ENCODE measurements at regions not wholly inside any gene's neighbourhood (a gene's known extent, or its start where the extent isn't known, plus 50 kb on each side); places are given as distances from the start of the nearest gene placed in this dataset.
"Not testable (repeated sequence)": the region's sequence is repeated elsewhere in the genome, so short reads cannot be mapped to it uniquely, and the experiment has no call there.

DNA sequence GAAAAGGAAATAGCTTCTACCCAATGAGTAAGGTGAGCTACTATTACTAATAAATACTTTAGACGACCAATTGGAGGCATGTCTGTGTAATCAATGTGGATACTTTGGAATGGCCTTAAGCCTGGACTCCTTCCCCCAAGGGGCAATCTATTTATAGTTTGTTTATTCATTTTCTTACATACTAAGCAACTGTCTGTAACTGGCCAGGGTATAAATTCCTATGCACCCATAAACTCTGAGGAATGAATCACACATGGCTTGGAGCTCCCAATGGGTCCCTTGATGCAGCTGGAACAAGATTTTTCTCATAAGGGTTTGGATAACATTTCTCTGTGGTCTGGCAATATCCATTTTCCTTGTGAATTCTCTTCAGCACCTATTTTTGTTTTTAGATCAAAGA, 506.8 kb downstream of the EDEM1 start:
- DNase-seq, result no peak
- in situ Hi-C loops (cut with MboI; ENCODE audit: low pct_unique_long_range_greater_than_20kb, low sequenced_read_pairs), result no loop called here

DNA sequence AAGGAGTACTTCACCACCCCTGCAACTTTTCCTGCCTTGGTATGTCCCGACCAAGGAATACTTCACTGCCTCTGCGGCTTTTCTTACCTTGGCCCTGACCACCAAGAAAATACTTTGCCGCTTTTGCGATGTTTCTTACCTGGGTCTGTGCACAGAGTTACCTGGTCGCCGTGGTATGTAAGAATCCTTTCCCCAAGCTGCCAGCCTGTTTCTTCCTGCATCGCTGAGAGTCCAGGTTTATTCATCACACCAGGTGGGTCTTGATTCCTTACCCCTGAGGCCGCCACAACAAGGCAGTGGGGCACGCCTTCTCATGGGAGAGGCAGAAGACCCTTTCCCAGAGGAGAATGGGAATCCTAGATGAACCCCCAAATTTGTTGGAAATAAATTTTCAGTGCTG, 511.3 kb downstream of the EDEM1 start:
- no peak for DNase-seq
- in situ Hi-C loops (cut with MboI; ENCODE audit: low pct_unique_long_range_greater_than_20kb, low sequenced_read_pairs), result no loop called here

DNA sequence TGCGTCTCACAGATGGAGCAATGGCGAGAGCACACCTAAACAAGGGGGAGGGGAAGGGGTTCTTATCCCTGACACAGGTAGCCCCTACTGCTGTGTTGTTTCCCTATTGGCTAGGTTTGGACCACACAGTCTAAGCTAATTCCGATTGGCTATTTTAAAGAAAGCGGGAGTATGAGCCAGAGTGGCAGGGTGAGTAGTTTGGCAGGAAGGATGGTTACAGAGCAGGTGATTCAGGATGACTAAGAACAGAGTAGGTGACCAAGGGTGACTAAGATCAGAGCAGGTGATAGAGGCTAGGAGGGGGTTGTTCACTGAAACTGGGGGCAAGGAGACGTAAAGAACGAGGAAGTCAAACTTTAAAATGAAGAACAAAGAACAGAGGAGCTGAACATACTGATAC, 511.8 kb downstream of the EDEM1 start:
- no peak for DNase-seq
- in situ Hi-C loops (cut with MboI; ENCODE audit: low pct_unique_long_range_greater_than_20kb, low sequenced_read_pairs), result no loop called here

DNA sequence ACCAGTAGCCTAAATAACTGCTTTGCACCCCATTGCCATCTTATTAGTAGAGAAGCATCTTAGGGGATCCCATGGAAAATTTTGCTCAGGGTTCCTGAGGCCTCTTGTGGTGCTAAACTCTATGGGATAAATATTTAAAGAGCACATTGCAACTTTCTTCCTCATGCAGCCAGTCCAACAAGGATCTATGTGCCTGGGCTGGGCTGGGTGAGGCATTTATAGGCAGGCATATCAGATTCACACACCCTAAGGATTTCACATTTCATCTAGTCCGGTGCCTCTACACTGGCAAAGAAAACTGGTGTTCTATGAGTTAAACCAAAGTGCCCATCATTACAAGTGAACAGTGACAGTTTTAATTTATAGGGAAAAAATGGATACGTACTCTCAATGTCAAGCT, 512.3 kb downstream of the EDEM1 start:
- no peak for DNase-seq
- in situ Hi-C loops (cut with MboI; ENCODE audit: low pct_unique_long_range_greater_than_20kb, low sequenced_read_pairs), result no loop called here

DNA sequence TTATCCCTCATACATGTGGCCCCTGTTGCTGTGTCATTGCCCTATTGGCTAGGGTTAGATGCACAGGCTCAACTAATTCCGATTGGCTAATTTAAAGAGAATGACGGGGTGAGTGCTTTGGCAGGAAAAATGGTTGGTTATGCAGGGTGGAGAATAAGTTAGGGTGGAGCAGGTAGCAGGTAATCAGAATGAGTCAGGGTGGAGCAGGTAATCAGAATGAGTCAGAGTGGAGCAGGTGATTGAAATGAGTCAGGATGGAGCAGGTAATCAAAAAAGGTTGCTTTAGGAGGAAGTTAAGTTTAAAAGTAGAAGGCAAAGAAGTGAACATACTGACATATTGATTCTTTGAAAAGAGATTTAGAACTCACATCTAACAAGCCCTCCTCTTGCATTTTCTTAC, 513.5 kb downstream of the EDEM1 start:
- in situ Hi-C loops (cut with MboI; ENCODE audit: low pct_unique_long_range_greater_than_20kb, low sequenced_read_pairs); DNase-seq: not testable (repeated sequence)

DNA sequence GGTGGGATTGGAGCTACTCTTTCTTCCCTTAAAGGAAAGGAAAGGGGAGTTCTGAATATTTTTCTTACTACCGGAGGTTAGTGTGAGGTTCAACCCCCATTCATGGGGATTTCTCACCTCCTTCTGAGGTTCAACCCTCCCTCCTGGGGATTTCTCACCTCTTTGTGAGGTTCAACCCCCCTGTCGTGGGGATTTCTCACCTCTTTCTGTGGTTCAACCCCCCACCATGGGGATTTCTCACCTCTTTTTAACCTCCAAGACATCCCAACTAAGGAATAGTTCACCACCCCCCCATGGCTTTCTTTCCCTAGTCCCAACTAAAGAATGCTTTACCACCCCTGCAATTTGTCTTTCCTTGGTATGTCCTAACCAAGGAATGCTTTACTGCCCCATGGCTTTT, 520.3 kb downstream of the EDEM1 start:
- in situ Hi-C loops (cut with MboI; ENCODE audit: low pct_unique_long_range_greater_than_20kb, low sequenced_read_pairs), result no loop called here
- no peak for DNase-seq

DNA sequence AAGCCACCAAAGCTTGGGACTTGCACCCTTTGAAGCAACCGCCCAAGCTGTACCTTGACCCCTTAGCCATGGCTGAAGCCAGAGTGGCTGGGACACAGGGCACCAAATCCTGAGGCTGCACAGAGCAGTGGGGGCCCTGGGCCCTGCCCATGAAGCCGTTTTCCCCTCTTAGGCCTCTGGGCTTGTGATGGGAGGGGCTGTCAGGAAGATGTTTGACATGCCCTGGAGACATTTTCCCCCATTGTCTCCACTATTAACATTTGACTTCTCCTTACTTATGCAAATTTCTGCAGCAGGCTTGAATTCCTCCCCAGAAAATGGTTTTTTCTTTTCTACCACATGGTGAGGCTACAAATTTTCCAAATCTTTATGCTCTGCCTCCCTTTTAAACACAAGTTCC, 522.2 kb downstream of the EDEM1 start:
- no peak for DNase-seq
- in situ Hi-C loops (cut with MboI; ENCODE audit: low pct_unique_long_range_greater_than_20kb, low sequenced_read_pairs), result no loop called here

DNA sequence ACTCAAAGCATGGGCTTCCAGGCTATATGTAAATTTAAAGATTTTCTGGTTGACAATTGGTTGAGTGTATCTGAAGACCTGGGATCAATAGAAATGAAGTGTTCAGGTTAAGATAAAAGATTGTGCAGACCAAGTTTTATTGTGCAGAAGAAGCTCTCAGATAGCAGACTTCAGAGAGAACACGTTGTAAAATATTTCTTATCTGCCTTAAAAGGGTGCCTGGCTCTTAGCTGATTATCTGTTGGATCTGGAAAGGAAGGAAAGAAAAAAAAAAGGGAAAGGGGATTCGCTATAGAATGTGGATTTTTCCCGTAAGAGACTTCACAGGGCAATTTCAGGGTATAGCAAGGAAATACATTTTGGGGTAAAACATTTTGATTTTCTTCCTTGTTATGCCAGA, 523.2 kb downstream of the EDEM1 start:
- in situ Hi-C loops (cut with MboI; ENCODE audit: low pct_unique_long_range_greater_than_20kb, low sequenced_read_pairs), result no loop called here
- DNase-seq, result no peak

DNA sequence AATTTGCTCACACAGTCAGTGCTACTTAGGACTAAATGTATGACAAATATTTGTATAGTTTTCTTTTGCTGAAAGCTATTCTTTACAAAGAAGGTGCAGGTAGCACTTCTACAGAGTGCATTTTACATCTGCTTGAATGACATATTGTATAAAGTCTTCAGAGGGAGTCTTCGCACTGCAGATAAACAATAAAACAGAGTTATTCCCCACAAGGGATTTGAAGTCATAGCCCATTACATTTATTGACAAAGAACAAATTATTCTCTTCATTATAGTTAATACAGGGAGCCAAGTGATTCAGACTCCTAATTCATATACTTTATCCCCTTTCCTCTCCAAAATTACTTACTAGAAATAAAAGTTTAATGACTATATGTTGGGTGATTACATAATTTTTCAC, 529.7 kb downstream of the EDEM1 start:
- DNase-seq, result no peak
- in situ Hi-C loops (cut with MboI; ENCODE audit: low pct_unique_long_range_greater_than_20kb, low sequenced_read_pairs), result no loop called here

DNA sequence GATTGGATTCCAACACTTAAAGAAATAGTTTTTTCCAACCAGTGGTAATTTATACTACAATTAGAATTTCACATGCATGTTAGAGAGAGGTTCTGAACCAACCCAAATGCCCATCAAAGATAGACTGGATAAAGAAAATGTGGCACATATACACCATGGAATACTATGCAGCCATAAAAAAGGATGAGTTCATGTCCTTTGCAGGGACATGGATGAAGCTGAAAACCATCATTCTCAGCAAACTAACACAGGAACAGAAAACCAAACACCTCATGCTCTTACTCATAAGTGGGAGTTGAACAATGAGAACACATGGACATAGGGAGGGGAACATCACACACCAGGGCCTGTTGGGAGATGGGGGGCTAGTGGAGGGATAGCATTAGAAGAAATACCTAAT, 532.2 kb downstream of the EDEM1 start:
- DNase-seq; in situ Hi-C loops (cut with MboI; ENCODE audit: low pct_unique_long_range_greater_than_20kb, low sequenced_read_pairs): not testable (repeated sequence)

DNA sequence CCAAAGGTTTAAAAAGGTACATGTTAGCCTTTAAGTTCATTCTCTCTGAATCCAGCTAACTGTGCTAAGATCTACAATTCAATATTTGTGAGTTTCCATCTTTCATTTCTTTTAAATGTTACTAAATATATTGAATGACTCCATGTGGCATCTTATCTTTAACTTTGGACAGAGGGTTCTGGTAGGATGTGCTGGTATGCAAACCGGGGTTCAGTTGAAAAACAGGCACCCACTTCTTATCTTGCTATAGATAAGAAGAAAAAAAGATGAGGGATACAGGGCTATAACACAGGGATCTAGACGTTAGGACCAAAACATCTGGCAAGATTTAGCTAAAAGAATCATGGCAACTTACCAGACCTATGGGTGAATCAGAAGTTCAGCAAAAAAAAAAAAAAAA, 538.3 kb downstream of the EDEM1 start:
- in situ Hi-C loops (cut with MboI; ENCODE audit: low pct_unique_long_range_greater_than_20kb, low sequenced_read_pairs), result no loop called here
- DNase-seq, result no peak

DNA sequence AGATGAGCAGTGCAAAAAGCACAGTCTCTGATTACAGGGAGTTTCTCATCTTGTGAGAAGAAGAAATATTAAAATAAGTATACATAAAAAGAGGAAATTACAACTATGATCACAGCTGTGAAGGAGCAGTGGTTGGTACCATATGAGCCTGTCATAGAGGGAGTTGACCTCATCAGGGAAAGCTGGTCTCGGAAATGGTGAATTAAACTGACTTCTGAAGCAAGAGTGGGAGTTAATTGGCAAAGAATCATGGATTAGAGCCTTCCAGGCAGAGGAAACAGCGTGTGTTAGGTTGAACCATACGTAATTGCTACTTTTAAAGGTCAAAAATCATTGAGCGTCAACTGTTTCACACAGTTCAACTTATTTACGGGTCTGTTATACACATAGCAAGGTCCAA, 539.1 kb downstream of the EDEM1 start:
- in situ Hi-C loops (cut with MboI; ENCODE audit: low pct_unique_long_range_greater_than_20kb, low sequenced_read_pairs), result no loop called here
- DNase-seq, result no peak

DNA sequence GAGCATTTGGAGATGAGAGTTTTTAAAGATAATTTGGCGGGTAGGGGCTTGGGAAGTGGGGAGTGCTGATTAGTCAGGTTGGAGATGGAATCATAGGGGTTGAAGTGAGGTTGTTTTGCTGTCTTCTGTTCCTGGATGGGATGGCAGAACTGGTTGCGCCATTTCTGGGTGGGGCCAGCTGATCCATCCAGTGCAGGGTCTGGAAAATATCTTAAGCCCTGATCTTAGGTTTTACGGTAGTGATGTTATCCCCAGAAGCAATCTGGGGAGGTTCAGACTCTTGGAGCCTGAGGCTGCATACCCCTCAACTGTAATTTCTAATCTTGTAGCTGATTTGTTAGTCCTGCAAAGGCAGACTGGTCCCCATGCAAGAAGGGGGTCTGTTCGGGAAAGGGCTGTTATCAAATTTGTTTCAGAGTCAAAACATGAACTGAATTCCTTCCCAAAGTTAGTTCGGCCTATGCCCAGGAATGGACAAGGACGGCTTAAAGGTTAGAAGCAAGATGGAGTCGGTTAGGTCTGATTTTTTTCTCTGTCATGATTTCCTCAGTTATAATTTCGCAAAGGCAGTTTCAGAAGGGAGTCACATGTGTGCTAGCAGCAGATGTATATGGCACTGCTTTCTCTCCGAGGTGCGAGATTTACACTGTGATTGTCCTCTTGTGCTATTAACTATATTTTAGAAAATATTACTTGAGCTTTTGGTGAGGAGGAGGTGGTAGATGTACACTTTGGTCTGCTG, 540.4 kb downstream of the EDEM1 start:
- in situ Hi-C loops (cut with MboI; ENCODE audit: low pct_unique_long_range_greater_than_20kb, low sequenced_read_pairs), result no loop called here
- DNase-seq, result no peak

DNA sequence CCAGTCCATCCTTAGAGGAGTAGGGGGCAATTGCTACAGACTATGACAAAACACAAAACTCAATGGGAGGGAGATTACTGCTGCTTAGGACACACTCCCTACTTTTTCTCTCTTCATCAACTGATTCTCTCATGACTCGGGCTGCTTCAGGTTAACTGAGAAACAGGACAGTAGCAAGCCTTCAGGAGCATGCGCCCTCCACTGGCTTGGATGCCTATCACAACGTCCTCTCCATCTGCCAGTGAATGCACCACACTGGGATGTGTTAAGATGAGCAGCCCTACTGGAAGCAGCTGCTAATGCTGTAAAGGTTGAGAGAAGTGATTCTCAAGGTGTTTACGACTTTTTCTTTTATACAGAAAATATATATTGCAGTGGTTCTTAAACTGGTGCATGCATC, 542.3 kb downstream of the EDEM1 start:
- no peak for DNase-seq
- in situ Hi-C loops (cut with MboI; ENCODE audit: low pct_unique_long_range_greater_than_20kb, low sequenced_read_pairs), result no loop called here

DNA sequence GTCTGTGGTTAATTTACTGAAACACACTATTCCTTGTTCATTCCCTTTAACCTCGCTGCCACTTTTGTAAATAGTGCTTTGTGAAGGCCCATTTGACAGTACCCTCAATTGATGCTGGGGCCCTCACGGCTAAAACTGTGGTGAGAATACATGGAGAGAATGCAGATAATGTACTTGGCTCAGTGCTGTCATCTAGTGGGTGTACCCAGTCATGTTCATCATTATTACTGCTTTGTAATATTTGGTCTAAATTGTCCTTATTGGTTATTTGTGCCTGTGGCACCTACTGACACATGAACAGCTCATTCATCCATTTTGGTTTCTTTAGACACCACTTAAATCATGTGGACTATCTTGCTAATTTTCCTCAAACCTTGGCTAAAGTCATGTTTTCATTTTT, 543.6 kb downstream of the EDEM1 start:
- in situ Hi-C loops (cut with MboI; ENCODE audit: low pct_unique_long_range_greater_than_20kb, low sequenced_read_pairs), result no loop called here

DNA sequence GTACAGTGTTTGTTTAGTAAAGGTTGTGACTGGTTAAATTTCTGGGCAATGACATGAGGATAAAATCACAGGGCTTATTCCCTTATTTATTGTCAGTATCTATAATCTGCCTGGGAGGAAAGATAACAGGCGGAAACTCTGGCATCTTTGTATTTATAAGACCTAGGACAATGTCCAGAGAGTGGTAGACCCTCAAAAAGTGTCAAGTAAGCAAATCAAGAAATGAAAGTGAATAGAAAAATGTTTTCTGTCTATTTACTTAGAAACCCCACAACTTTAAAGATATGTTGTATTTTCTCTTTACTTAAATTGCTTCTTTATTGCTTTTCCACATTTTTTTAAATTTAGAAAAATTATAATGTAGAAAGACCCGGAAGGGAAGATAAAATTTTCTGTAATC, 544.6 kb downstream of the EDEM1 start:
- no peak for DNase-seq

More for the DNA sequence above, 543.6 kb downstream of the EDEM1 start:
- peak; percentile 10 for DNase-seq

DNA sequence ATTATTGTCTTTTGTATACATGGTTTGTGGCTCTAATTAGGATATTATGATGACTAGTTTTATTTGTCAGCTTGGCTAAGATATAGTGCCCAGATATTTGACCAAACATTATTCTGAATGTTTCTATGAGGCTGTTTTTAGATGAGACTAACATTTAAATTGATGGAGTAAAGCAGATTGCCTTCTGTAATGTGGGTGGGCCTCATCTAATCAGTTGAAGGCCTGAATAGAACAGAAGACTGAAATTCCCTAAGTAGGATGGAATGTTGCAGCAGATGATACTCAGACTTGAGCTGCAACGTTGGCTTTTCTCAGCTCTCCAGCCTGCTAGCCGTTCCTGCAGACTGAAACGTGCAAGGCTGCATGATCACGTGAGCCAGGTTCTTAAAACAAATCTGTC, 546.5 kb downstream of the EDEM1 start:
- in situ Hi-C loops (cut with MboI; ENCODE audit: low pct_unique_long_range_greater_than_20kb, low sequenced_read_pairs), result no loop called here

More for the DNA sequence above, 544.6 kb downstream of the EDEM1 start:
- in situ Hi-C loops (cut with MboI; ENCODE audit: low pct_unique_long_range_greater_than_20kb, low sequenced_read_pairs), result no loop called here

DNA sequence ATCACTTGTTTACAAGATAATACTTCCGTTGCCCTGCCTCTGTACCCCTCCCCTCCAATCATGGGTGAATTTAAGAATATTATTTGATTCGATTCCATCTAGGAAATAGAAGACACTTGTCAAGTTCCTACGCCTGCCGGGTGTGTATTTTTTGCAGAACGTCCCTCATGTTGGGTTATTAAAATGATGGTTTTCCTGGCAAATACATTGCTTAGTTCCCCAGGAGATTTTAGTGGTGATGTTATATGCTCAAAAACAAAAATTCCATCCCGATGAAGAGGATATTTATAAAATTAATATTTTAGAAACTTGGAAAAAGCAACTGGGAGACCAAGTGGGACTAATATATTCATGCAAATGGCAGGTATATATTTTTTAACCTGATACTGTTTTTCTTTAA, 548.4 kb downstream of the EDEM1 start:
- no peak for DNase-seq
- in situ Hi-C loops (cut with MboI; ENCODE audit: low pct_unique_long_range_greater_than_20kb, low sequenced_read_pairs), result no loop called here

More for the DNA sequence above, 546.5 kb downstream of the EDEM1 start:
- no peak for DNase-seq

DNA sequence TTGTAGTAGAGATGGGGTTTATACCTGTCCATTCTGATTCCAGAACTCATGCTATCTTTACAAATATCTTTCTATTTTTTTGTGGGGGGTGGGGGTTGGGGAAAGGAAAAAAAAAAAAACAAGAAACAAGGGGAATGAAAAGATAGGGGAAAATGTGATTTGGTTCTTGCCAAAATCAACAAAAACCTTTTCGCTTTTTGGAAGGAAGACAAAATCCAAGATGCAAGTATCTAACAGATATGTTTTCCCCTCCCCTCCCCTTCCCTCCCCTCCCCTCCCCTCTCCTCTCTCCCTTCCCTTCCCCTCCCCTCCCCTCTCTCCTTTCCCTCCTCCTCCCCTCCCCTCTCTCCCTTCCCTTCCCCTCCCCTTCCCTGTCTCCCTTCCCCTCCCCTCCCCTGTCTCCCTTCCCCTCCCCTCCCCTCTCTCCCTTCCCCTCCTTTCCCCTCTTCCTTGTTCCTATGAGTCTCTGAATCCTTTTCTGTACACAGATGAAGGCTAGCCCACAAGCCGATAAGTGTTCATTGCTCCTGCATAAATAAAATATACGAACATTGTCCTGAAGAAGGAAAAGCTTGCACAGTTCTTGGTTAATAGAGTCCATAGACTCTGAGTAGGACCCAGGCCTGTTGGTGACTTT, 551.9 kb downstream of the EDEM1 start:
- in situ Hi-C loops (cut with MboI; ENCODE audit: low pct_unique_long_range_greater_than_20kb, low sequenced_read_pairs), result no loop called here
- DNase-seq, result no peak

DNA sequence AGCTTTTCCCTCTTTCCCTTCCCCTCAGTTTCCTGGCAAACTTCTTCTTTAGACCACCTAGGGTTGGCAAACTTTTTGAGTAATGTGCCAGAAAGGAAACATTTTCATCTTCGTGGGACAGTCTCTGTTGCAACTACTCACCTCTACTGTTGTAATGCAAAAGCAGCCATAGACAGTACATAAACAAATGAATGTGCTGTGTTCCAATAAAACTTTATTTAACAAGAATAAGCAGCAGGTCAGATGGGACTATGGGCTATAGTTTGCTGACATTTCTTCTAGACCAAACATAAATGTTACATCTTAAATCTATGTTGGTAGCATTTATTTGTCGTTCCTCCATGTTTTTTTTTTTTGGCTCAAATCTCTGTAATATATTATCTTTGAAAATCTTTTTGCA, 552.4 kb downstream of the EDEM1 start:
- in situ Hi-C loops (cut with MboI; ENCODE audit: low pct_unique_long_range_greater_than_20kb, low sequenced_read_pairs), result no loop called here
- no peak for DNase-seq

DNA sequence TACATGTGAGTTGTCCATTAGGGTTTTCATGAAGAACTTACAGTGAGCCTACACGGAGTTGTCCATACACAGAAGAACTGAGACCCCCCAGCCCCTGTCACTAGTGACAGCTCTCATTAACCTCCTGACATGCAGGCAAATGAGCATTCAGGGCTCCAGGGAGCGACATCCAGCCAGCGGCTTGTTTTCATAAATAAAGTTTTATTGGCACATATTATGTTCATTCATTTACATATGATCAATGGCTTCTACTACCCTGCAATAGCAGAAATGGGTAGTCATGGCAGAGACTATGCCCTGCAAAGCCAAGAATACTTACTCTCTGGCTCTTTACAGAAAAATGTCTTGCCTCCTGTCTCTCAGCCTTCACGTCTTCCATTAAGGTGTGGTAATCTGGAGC, 553.5 kb downstream of the EDEM1 start:
- no peak for DNase-seq
- in situ Hi-C loops (cut with MboI; ENCODE audit: low pct_unique_long_range_greater_than_20kb, low sequenced_read_pairs), result no loop called here
